Sigmoid colon (tissue), 4 donors: ENCODE measurements at regions not wholly inside any gene's neighbourhood (a gene's known extent, or its start where the extent isn't known, plus 50 kb on each side); places are given as distances from the start of the nearest gene placed in this dataset.

ENCODE experiments used
- EP300 ChIP-seq, 4 donors: sonication (generic); formaldehyde crosslinking; IDR thresholded peaks; one replicate each; pipeline ENCODE4 v1.6.1; 2017; ENCODE audit warnings: antibody characterized with exemption in 4 of 4
- POLR2A ChIP-seq, 2 donors: fragments of 450-650 bp; IDR thresholded peaks; one replicate each; pipeline ENCODE4 v1.6.1; 2016; ENCODE audit warnings: antibody characterized with exemption in 2 of 2, mild to moderate bottlenecking in 2 of 2, moderate library complexity in 2 of 2
- POLR2AphosphoS5 ChIP-seq, 4 donors: sonication (generic); formaldehyde crosslinking; IDR thresholded peaks; one replicate each; pipeline ENCODE4 v1.6.1; 2017; ENCODE audit warnings: antibody characterized with exemption in 4 of 4
- TF ChIP-seq, protein P1 (sequence below), 4 experiments: fragments of 450-650 bp in 3 of 4; fragments of 200-600 bp in 1 of 4; IDR thresholded peaks; one replicate each; pipeline ENCODE4 v1.5.1; 2016 to 2019; ENCODE audit warnings: antibody characterized with exemption in 4 of 4, mild to moderate bottlenecking in 3 of 4, moderate library complexity in 2 of 4

DNA sequence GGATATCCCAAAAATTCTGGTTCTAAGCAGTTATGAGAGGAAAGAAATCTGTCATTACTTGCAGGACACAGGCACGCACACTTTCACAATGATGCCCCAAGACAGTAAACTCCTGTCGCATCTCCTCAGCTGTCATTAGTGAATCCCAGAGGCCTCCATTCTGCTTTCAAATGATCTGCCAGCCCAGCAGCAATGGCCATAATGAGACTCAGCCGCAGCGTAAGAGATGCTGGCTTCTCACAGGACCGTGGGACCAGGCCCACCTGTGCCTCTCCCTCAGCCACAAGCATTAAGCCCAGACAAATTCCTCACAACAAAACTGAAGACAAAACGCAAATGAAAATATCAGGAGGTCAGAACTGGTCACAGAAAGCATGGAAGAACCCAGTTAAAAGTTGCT lies 98.0 kb upstream of the VLDLR start:
- TF ChIP-seq, protein P1, sequence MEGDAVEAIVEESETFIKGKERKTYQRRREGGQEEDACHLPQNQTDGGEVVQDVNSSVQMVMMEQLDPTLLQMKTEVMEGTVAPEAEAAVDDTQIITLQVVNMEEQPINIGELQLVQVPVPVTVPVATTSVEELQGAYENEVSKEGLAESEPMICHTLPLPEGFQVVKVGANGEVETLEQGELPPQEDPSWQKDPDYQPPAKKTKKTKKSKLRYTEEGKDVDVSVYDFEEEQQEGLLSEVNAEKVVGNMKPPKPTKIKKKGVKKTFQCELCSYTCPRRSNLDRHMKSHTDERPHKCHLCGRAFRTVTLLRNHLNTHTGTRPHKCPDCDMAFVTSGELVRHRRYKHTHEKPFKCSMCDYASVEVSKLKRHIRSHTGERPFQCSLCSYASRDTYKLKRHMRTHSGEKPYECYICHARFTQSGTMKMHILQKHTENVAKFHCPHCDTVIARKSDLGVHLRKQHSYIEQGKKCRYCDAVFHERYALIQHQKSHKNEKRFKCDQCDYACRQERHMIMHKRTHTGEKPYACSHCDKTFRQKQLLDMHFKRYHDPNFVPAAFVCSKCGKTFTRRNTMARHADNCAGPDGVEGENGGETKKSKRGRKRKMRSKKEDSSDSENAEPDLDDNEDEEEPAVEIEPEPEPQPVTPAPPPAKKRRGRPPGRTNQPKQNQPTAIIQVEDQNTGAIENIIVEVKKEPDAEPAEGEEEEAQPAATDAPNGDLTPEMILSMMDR (IDR thresholded peaks at IDR 0.05), result no peak
- no peak for TF ChIP-seq POLR2A (IDR thresholded peaks at IDR 0.05)
- no peak for TF ChIP-seq EP300 (IDR thresholded peaks at IDR 0.05)
- no peak for TF ChIP-seq POLR2AphosphoS5 (IDR thresholded peaks at IDR 0.05)
